Neural cell (in vitro differentiated cells): ENCODE measurements at regions not wholly inside any gene's neighbourhood (a gene's known extent, or its start where the extent isn't known, plus 50 kb on each side); places are given as distances from the start of the nearest gene placed in this dataset.

Experiments
- H2AFZ ChIP-seq: fragments of 200-600, 300-800 bp; sonication (generic), shearing (Covaris generic); 2 replicates; pipeline ENCODE4 v1.6.0; 2014; ENCODE audit warnings: low read depth, mild to moderate bottlenecking, antibody characterized with exemption, low read length, moderate library complexity
- H3F3A ChIP-seq: fragments of 200-600 bp; shearing (Covaris generic); 2 replicates; pipeline ENCODE4 v1.6.1; 2016; ENCODE audit warnings: mild to moderate bottlenecking, moderate library complexity, mixed read lengths, antibody characterized with exemption, low read length; ENCODE audit not compliant: insufficient read depth, poor library complexity, severe bottlenecking
- H3K27ac ChIP-seq: fragments of 200-600, 300-800 bp; sonication (generic), shearing (Covaris generic); 2 replicates; pipeline ENCODE4 v1.5.1; 2014; ENCODE audit warnings: mild to moderate bottlenecking, low read length, moderate library complexity
- H3K27me3 ChIP-seq: fragments of 300-800, 200-600 bp; sonication (generic), shearing (Covaris generic); 2 replicates; pipeline ENCODE4 v1.6.0; 2014; ENCODE audit warnings: mild to moderate bottlenecking, low read depth, low read length, moderate library complexity; ENCODE audit not compliant: insufficient read depth
- H3K36me3 ChIP-seq: fragments of 300-800, 200-600 bp; sonication (generic), shearing (Covaris generic); 2 replicates; pipeline ENCODE4 v1.5.1; 2014; ENCODE audit warnings: mild to moderate bottlenecking, antibody characterized with exemption, low read length, moderate library complexity; ENCODE audit not compliant: insufficient read depth
- H3K4me2 ChIP-seq: fragments of 300-800, 200-600 bp; sonication (generic), shearing (Covaris generic); 2 replicates; pipeline ENCODE4 v1.6.0; 2014; ENCODE audit warnings: mild to moderate bottlenecking, low read length
- H3K4me3 ChIP-seq: fragments of 300-800, 200-600 bp; sonication (generic), shearing (Covaris generic); 2 replicates; pipeline ENCODE4 v1.5.1; 2014; ENCODE audit warnings: mild to moderate bottlenecking, low read length, moderate library complexity
- H3K79me2 ChIP-seq: fragments of 200-600 bp; shearing (Covaris generic); replicated peaks from 2 replicates; pipeline ENCODE4 v1.6.0; 2014; ENCODE audit warnings: mild to moderate bottlenecking, low read length, moderate library complexity; ENCODE audit not compliant: insufficient read depth
- H3K9ac ChIP-seq: fragments of 300-800, 200-600 bp; sonication (generic), shearing (Covaris generic); 2 replicates; pipeline ENCODE4 v1.6.1; 2016; ENCODE audit warnings: mild to moderate bottlenecking, low read length, mixed read lengths
- H3K9me2 ChIP-seq: fragments of 200-600 bp; shearing (Covaris generic); 2 replicates; pipeline ENCODE4 v1.6.1; 2016; ENCODE audit warnings: mild to moderate bottlenecking, low read length, mixed read lengths; ENCODE audit not compliant: insufficient read depth
- H3K9me3 ChIP-seq: fragments of 200-600, 300-800 bp; sonication (generic), shearing (Covaris generic); 2 replicates; pipeline ENCODE4 v1.6.1; 2016; ENCODE audit warnings: mild to moderate bottlenecking, mixed run types, low read length, moderate library complexity, mixed read lengths
- H4K20me1 ChIP-seq: fragments of 200-600 bp; shearing (Covaris generic); 2 replicates; pipeline ENCODE4 v1.6.1; 2016; ENCODE audit warnings: mild to moderate bottlenecking, mixed run types; ENCODE audit not compliant: insufficient read depth
- CTCF ChIP-seq: fragments of 450-650 bp; IDR thresholded peaks from 2 replicates; pipeline ENCODE4 v1.5.1; 2014; ENCODE audit warnings: antibody characterized with exemption, mild to moderate bottlenecking, moderate library complexity; ENCODE audit not compliant: poor library complexity, severe bottlenecking
- EP300 ChIP-seq: fragments of 450-650 bp; conservative IDR thresholded peaks from 2 replicates; pipeline ENCODE4 v1.6.1; 2014; ENCODE audit warnings: antibody characterized with exemption, mild to moderate bottlenecking, moderate library complexity; ENCODE audit not compliant: poor library complexity, severe bottlenecking
- EZH2 ChIP-seq: fragments of 200-600, 300-800 bp; shearing (Covaris generic), sonication (generic); IDR thresholded peaks from 2 replicates; pipeline ENCODE4 v1.6.1; 2014; ENCODE audit warnings: antibody characterized with exemption, low read length, borderline replicate concordance, mild to moderate bottlenecking; ENCODE audit not compliant: insufficient read depth, poor library complexity, severe bottlenecking
- MXI1 ChIP-seq: fragments of 450-650 bp; conservative IDR thresholded peaks from 2 replicates; pipeline ENCODE4 v1.6.1; 2014; ENCODE audit warnings: antibody characterized with exemption, mild to moderate bottlenecking; ENCODE audit not compliant: poor library complexity, severe bottlenecking
- POLR2AphosphoS5 ChIP-seq: IDR thresholded peaks from 2 replicates; pipeline ENCODE4 v1.6.1; 2012
- RAD21 ChIP-seq: fragments of 450-650 bp; conservative IDR thresholded peaks from 2 replicates; pipeline ENCODE4 v1.6.1; 2014; ENCODE audit warnings: antibody characterized with exemption, mild to moderate bottlenecking, moderate library complexity
- REST ChIP-seq: IDR thresholded peaks from 2 replicates; pipeline ENCODE4 v1.6.1; 2012; ENCODE audit warnings: borderline replicate concordance
- SMC3 ChIP-seq: fragments of 450-650 bp; conservative IDR thresholded peaks from 2 replicates; pipeline ENCODE4 v1.6.1; 2014; ENCODE audit warnings: antibody characterized with exemption, mild to moderate bottlenecking, moderate library complexity; ENCODE audit not compliant: poor library complexity
- TAF1 ChIP-seq: IDR thresholded peaks from 2 replicates; pipeline ENCODE4 v1.6.1; 2012; ENCODE audit warnings: low read depth

GRCh38 chr6:147078106-147078505, 126.1 kb upstream of the STXBP5 start:
- TF ChIP-seq RAD21 (no peak), EZH2 (no peak), EP300 (no peak), TAF1 (no peak), MXI1 (no peak), CTCF (no peak), POLR2AphosphoS5 (no peak), REST (no peak), SMC3 (no peak)
- Histone ChIP-seq H3K27me3 (no peaks in the 10 kb centered on the region), H3K4me3 (no peak overlapping the region), H3K36me3 (no peaks in the 10 kb centered on the region), H3F3A (no peaks in the 10 kb centered on the region), H3K9me2 (no peaks in the 10 kb centered on the region), H3K79me2 (no peaks in the 10 kb centered on the region), H2AFZ (no peak overlapping the region), H3K4me2 (no peak overlapping the region), H4K20me1 (no peaks in the 10 kb centered on the region), H3K9me3 (no peaks in the 10 kb centered on the region), H3K9ac (no peak overlapping the region), H3K27ac (no peak overlapping the region)

GRCh38 chr6:147078602-147079001, 125.6 kb upstream of the STXBP5 start:
- no peaks in the 10 kb centered on the region for H3K9me2 ChIP-seq

More at GRCh38 chr6:147078602-147079001, 125.6 kb upstream of the STXBP5 start:
- no peak overlapping the region for H2AFZ ChIP-seq
- no peaks in the 10 kb centered on the region for H4K20me1 ChIP-seq
- no peak overlapping the region for H3K27ac ChIP-seq
- no peaks in the 10 kb centered on the region for H3K79me2 ChIP-seq
- no peak overlapping the region for H3K4me3 ChIP-seq
- no peaks in the 10 kb centered on the region for H3K27me3 ChIP-seq
- no peaks in the 10 kb centered on the region for H3K36me3 ChIP-seq
- TF ChIP-seq EZH2: no peak
- TF ChIP-seq SMC3: no peak
- TF ChIP-seq POLR2AphosphoS5: no peak
- TF ChIP-seq EP300: no peak
- TF ChIP-seq MXI1: no peak
- TF ChIP-seq RAD21: no peak
- TF ChIP-seq CTCF: no peak
- TF ChIP-seq REST: no peak
- TF ChIP-seq TAF1: no peak
- no peaks in the 10 kb centered on the region for H3F3A ChIP-seq
- H3K9me3 ChIP-seq: no peaks in the 10 kb centered on the region
- H3K9ac ChIP-seq: no peak overlapping the region
- no peak overlapping the region for H3K4me2 ChIP-seq
